ENCODE measurements at regions not wholly inside any gene's neighbourhood (a gene's known extent, or its start where the extent isn't known, plus 50 kb on each side); places are given as distances from the start of the nearest gene placed in this dataset.

DNA sequence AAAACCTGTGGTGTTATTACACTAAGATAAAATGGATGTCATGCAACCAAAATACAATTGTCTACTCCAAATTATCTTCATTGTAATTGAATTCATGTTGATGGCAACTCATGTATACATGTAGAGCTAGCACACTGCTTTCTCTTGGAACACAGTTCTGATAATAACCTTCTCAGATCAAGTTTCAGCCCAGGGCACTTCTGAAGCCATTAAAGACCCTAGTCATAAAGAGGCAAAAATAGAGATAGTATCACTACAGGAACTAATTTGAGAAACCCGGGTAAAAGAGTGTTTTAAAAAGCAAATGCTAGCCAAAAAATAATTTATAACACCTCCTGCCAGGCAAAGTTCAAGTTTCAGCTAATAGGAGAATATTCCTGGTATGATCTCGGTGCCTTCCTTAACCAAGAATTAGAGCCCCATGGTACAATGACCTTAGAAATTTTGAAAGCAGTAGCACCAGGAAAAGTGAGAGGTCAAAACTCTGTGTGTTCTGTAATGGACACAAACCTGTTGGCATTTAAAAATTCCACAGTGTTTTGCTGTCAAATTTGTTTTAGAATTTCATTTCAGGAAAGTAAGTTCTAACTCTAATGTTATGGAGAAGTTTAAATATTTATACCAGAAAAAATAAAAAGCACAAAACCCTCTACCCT lies 105.0 kb upstream of the FRMD6 start:
- no peak for DNase-seq

DNA sequence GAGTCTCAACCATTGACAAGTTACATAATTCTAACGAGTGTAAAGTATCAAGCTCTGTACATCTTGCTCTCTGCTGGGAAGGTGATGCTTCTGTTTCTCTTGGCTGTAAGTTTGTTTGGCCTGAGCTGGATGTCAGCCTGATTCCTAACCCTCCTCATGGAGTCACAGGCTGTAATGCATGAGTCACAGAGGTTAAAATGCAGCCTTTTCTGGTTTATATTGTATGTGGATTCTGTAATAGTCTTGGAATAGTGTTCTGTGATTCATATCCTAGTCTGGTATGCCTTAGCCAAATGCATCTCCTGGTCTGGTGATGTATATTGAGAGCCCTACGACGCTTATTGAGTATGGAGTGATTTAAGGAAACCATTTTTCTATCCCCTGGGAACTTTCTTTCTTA lies 104.5 kb upstream of the FRMD6 start:
- DNase-seq = peak; percentile 36

DNA sequence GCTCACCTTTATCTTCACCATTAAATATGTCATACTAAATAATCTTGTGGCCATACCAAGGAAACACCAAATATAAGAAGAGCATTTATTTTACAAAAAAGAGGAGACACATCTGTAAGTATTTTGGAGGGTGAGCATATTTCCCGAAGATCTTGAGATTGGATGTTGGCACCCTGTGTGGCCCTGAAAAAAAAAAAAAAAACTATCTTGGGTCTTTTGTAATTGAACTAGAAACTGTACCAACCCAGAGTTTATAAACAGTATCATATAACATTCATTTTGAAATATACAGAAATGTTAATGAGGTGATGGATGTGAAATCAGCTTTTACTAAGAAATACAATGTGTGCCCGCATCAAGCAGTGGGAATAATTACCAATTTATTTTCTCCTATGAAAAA lies 104.0 kb upstream of the FRMD6 start:
- DNase-seq = no peak

DNA sequence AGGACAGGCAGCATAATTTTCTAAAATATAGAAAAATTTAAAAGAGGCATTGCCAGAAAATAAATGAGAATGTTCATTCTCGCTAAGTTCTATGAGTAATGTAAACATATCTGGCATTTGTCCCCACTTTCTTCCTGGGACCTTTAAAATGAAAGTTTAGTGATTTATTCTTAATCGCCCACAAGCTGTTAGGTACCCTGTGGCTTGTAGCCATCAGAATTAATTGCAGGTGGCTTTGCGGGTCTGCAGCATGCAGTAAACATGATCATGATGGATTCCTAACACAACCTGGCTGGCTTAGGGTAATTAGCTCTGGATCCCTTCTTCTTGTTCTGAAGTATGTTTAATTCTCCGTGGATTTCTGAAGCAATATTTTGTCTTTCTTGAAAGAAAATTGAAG lies 103.5 kb upstream of the FRMD6 start:
- no peak for DNase-seq

DNA sequence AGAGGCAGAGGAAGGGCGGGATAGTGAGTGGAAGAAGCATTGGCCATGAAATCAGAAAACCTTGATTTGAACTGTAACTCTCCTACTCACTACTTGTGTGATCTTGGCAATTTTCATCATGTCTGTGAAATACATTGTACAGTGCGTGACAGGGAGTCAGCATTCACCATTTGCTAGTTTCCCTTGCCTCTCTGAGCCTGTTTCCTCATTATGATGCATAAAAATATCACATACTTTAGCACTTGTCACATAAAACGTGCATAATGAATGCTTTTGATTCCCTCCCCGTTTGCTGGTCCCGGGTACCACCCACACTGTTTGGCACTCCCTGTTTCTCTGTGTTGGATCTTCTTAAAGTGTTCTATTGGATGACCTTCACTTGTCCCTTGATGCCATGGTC lies 101.1 kb upstream of the FRMD6 start:
- no peak for DNase-seq

DNA sequence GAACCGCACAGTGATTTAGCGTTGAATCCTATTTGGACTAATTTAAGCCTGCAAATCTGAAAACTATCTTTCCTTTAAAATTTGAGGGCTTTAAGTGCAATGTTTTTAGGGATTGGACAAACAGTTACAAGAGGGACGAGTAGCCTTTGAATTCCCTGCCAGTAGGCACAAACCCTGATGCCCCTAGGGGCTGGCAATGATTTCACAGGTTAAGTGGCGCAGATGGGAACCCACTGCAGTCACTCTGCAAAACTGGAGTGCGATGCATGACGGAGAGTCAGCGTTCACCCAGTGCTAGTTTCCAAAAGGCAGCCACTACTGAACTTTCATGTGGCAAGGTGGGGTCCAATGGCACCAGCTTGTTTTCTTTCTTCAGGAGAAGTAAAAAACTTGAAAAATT lies 99.4 kb upstream of the FRMD6 start:
- DNase-seq = no peak

DNA sequence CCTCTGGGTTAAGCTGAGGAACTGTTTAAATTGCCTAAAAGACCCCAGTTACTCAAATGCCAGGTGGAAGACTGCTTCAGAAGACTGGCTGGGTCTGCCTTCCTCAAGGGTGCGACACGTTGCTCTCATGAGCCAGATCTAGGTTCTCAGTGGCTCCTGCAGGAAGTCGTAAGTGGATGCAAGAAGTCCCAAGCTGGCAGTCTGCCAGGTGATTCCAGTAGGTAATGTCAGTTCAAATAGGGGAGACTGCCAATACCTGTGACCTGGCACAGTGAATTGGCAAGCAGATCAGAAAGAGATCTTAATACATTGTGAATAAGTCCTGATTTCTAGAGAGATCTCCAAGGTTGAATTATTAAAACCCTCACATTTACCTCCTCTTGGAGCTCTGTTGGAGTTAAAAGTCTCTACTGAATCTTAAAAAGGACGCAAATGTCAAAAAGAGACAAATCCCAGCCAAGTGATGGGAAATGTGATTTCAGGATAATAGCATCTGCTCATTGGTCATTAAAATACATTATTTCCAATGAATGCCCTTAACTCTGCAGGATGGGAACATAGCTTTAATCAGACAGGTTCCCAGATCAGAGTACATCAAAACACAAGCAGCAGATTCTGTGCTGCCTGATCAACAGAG lies 98.8 kb upstream of the FRMD6 start:
- no peak for DNase-seq

DNA sequence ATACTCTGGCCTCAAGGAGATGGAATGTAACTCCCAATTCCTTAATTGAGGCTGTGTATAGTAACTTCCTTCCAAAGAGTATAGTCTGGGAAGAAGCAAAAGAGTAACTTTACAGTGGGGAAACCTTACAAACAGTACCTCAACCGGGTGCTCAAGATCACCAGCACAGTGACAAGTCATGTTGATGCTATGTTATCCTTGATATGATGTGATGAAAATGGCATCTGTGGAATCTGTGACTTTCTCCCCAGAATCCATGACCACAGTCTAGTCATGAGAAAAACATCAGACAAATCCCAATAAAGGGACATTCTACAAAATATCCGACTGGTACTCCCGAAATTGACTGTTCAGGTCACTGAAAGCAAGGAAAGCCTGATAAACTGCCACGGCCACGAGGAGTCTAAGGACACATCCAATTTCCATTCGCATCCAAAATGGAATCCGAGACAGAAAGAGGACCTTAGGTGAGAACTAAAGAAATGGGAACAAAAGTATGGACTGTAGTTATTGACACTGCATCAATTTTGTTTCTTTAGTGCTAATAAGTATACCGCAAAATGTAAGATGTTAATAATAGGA lies 97.3 kb upstream of the FRMD6 start:
- DNase-seq = no peak

DNA sequence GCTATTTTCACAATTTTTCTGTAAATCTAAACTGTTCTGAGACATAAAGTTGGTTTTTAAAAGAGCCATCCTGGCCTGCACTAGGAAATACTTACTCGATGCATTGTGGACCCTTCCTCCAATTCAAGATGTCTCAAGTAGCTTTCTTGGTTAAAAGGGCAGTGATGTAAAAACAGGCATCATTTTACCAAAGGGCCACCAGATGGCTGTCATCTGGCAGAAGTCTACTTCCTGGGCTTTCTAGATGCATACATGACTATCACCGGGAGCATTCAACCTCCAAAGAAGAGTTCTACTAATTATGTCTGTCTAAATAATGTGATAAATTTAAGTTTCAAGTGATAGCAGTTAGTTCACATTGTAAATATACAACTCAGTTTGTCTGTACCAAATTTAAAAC lies 96.8 kb upstream of the FRMD6 start:
- no peak for DNase-seq

DNA sequence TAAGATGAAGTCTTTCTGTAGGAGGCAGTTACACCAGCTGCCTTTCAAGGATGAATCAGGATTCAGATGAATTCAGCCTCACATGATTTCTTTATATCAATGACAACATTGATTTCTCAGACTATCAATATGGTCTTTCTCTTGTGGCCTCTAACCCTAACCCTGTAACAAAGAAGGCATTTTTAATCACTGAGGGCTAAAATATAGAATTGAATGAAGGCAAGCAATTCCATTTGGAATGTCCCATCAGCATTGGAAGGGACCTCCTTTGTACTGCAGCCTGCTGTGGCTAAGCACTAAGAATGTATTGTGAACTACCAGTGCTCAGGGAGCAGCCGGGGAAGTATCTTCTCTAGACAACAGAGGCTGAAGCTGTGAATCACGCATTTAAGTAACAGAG lies 90.6 kb upstream of the FRMD6 start:
- no peak for DNase-seq

DNA sequence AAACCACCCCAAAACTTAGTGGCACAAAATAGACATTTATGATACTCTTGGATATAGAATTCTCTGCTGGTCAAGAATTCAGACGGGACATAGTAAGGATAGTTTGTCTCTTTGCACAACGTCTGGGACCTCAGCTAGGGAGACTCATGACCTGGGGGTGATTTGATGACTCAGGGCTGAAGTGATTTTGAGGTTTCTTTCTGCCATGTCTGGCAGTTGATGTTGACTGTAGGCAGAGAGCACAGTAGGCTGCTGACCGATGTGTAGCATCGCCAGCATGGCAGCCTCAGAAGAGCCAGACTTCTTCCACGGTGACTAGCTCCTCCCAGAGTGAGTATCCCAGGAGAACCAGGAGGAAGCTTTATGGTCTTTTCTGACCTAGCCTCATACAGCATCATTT lies 88.9 kb upstream of the FRMD6 start:
- DNase-seq = no peak

DNA sequence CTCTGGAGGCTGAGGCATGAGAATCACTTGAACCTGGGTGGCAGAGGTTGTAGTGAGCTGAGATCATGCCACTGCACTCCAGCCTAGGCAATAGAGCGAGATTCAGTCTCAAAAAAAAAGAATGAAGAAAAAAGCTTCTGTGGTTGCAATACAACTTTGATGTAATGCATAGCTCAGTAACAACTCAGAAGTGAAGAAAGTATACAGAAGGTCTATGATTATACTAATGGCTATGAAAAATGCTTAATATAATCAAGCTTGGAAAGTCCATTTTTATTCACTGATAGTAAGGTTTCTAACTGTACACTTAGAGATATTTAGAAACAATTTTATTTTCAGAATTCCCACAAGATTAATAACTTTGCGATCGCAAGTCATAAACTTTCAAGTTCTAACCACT lies 88.2 kb upstream of the FRMD6 start:
- no peak for DNase-seq

DNA sequence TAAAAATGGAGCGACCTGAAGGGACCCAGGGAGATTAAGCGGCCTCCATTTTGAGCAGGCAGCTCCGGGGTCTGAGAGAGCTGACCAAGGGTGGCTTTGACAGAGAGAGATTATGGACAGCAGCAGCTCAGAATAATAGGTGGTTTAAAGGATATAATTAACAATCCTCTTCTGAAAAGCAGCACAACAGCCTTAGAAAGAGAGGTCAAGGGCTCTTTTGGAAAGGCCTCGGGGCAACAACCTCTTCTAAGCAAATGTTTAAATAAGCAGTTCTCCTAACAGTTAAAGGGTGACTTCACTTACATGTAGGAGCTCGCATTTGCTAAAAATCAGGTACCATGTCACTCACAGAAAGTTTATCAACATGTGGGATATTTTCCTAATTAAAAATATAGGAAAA lies 87.2 kb upstream of the FRMD6 start:
- no peak for DNase-seq

DNA sequence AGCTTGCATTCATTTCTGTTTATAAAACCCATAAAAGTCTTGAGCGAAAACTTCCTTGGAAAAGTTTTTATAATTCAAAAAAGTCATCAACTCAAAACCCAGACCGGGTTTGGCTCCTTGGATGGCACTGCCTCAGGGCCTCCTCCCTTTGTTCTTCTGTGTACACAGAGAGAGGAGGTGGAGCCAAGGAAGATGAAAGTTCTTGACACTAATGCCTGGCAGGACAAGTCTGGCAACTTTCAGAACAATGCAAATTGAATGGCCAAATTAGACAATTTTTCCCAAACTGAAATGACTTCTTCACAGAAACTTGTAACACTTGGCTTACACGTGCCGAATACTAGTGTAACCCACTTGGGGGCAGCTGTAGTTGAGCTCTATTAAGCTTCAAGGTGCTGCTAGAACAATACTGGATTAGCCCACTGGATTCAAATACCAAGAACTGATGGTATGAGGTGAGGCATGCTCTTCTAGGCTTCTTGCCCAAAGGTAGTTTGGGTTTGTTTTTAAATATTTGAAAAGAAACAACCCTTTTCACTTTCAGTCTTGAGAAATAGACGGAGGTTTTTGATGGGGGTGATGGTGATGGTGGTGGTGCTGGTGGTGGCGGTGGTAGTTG lies 86.6 kb upstream of the FRMD6 start:
- no peak for DNase-seq

DNA sequence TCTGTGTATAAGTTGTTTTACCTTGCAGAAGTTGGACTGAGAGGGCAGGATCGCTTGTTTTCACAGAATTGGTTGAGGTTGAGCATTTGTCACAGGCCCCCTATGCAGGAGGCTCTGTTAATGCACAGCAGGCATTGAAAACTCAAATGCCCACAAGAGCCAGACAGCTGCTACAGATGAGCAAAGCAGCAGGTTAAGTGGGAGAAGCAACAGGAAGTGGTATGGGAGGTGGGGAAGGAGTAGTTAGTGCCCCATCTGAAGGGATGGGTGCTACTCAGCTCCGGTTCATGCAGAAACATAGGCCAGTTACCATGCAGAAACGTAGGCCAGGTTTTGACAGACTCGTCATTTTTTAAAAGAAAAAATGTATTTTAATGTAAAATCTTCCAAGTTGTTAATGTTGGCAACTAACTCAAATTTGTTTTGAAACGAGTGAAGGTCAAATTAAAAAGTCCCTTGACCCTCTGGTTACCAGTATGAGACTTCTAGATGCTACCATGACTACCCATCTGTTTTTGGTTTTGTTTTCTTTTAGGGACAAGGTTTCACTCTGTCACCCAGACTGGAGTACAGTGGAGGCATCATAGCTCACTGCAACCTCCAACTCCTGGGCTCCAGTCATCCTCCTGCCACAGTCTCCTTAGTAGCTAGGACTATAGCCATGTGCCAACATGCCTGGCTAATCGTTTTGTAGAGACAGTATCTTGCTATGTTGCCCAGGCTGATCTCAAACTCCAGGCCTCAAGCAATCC lies 84.7 kb upstream of the FRMD6 start:
- DNase-seq = no peak

DNA sequence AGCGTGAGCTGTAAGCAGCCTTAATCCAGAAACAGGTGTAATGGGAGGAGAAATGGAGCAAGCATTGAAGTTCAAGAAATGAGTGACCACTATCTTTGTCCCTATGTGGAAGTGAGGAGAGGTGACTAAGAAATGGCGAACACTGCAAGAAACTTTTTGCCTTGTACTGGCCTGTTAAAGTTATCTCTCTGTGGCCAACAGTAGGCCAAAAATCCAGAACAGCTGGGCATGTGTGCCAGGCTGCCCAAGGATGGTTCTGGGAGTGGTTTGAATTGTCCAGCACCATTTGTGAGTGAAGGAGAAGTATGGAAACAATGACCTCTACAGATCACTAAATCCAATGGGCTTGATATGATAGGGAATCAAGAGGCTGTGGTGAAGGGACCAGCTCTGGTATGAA lies 83.3 kb upstream of the FRMD6 start:
- DNase-seq = no peak

DNA sequence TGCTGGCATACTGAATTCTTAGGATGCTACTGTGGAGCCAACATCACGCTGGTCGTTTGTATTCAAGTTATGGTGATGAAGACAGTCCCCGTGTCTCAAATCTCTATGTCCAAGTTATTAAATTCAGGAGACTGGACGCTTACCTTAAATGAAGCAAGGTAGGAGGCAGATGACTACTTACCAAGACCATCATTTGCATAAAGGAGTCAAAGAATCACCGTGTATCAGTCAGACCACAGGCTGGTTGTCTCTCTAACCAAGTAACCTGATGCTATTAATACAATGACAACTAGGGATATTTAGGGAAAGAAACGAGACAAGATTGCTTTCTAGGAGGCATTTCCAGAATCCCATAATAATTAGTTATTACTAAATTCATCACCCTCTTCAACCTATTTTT lies 78.1 kb upstream of the FRMD6 start:
- DNase-seq = no peak

DNA sequence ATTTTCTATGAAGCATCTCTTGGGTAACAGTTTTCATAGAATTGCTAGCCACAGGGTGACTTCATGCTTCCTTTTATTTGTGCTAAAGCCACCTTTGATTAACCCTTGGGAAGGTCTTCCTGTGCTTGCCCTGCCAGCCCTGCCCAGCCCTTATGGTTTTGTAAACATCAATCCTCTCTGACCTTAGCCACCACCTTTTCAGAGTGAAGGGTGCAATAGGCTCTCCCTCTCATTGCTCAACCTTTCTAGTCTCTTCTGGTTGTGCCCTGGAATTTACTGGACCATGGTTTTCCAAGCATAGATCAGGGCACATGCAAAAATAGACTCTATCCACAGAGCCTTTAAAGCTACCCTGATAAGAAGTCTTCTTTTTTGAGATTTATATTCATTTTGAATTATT lies 77.7 kb upstream of the FRMD6 start:
- no peak for DNase-seq

DNA sequence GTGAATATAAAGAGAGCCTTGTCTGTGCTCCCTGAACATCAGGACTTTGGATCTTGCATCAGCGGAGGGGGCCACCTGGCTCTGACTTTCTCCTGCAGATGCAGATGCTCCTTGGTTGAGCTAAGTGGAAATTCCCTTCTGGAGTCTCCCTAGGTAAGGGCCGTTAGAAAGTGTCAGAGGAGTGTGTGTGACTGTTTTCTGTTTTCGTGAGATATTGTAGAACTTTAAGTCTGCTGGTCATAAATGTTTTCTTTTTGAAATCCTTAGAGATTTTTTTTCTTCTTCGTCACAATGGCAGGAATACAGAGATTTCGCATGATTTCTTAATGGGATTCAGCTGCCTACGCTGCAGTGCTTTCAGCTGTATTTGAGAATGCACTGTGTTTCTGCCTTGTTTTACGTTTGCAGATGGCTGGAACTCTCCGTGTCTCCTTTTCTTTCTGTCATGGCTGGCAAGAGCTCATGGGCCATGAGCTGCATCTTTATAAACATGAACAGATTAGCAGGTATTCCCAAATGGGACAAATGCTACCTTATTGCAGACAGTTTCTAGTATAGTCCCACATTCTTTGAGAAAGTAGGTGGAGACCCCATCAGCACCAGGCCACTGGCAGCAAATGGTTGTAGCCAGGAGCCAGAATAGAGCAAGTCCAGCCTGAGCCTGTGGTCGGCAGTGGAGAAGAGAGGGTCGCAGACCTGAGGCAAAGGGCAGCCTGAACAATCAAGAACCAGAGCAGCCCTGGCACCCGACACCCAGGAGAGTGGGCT lies 76.2 kb upstream of the FRMD6 start:
- no peak for DNase-seq

DNA sequence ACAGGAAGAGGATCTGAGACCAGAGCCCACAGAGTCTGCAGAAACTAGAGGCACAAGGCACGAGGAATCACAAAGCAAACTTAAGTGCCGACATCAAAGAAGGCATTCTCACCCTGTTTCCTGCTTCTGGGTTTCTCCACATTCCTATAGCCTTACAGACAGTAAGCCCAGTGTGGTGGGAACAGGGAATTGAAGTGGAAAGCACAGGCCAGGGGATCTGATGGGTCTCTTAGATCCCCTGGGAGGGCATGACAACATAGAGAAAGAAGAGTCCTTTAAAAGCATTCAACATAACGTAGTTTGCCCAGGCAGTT lies 75.6 kb upstream of the FRMD6 start:
- DNase-seq = no peak

DNA sequence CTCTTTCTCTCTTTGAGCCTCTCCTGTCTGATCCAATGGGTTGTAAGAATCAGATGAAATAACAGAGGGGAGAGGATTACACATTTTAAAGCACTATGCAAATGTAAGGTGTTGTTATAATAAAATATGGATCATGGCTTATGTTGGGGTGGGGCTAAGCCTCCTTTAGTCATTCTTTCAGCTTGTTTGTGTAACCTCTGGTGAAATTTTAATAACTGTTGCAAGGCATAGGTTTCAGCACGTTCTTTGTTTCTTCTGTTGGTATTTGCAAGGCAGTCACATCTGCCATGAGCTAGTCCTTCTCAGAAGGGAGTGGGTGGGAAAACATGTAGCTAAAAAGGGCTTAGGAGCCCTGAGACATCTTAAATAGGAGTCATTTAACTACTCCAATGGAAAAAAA lies 74.8 kb upstream of the FRMD6 start:
- DNase-seq = no peak

DNA sequence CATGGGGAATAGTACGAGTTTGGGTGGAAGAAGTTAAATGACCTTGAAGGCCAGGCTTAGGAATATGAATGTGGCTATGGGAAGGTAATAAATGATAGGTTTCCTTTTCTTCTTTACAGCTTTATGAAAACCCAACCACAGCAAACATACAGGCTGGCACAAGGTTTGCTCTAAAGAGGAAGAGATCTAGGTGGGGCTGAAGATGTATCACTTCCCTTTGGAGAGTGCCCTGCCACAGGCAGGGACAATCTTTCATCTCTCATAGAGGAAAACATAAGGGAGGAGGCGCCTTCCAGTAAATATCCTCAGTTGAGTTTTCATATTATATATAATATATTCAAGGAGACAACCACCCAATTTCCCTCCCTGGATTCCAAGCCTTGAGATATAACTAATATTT lies 72.9 kb upstream of the FRMD6 start:
- no peak for DNase-seq
